DOHH2 (cell line): ENCODE measurements at regions not wholly inside any gene's neighbourhood (a gene's known extent, or its start where the extent isn't known, plus 50 kb on each side); places are given as distances from the start of the nearest gene placed in this dataset.

Experiments
- H3F3A ChIP-seq: fragments of 200-600 bp; sonication (generic), shearing (Covaris generic); 2 replicates; pipeline ENCODE4 v1.6.0; 2016; ENCODE audit warnings: antibody characterized with exemption, mild to moderate bottlenecking; ENCODE audit not compliant: control insufficient read depth, insufficient read depth
- H3K27ac ChIP-seq: fragments of 200-600 bp; sonication (generic); 2 replicates; pipeline ENCODE4 v1.5.1; 2014; ENCODE audit warnings: low read depth, mild to moderate bottlenecking, low read length, moderate library complexity
- H3K27me3 ChIP-seq: fragments of 200-600 bp; sonication (generic); 2 replicates; pipeline ENCODE4 v1.6.1; 2014; ENCODE audit warnings: mild to moderate bottlenecking, low read length, mixed read lengths; ENCODE audit not compliant: control insufficient read depth
- H3K36me3 ChIP-seq: fragments of 200-600 bp; sonication (generic); 2 replicates; pipeline ENCODE4 v1.6.1; 2014; ENCODE audit warnings: mild to moderate bottlenecking, low read length, moderate library complexity, mixed read lengths; ENCODE audit not compliant: control insufficient read depth
- H3K4me1 ChIP-seq: fragments of 200-600 bp; sonication (generic); 2 replicates; pipeline ENCODE4 v1.6.1; 2014; ENCODE audit warnings: mild to moderate bottlenecking, low read length, mixed read lengths; ENCODE audit not compliant: control insufficient read depth
- H3K4me2 ChIP-seq: fragments of 200-600 bp; sonication (generic); 2 replicates; pipeline ENCODE4 v1.6.0; 2014; ENCODE audit warnings: mild to moderate bottlenecking, low read length, moderate library complexity
- H3K4me3 ChIP-seq: fragments of 200-600 bp; sonication (generic); 2 replicates; pipeline ENCODE4 v1.5.1; 2014; ENCODE audit warnings: mild to moderate bottlenecking, low read length, mixed read lengths
- H3K79me2 ChIP-seq: fragments of 200-600 bp; sonication (generic); 2 replicates; pipeline ENCODE4 v1.6.1; 2014; ENCODE audit warnings: mild to moderate bottlenecking, low read length, mixed read lengths; ENCODE audit not compliant: control insufficient read depth
- H3K9me2 ChIP-seq: fragments of 200-600 bp; sonication (generic); replicated peaks from 2 replicates; pipeline ENCODE4 v1.6.1; 2014; ENCODE audit warnings: mild to moderate bottlenecking, low read length, mixed read lengths; ENCODE audit not compliant: control insufficient read depth
- H3K9me3 ChIP-seq: fragments of 200-600 bp; sonication (generic); 2 replicates; pipeline ENCODE4 v1.6.1; 2014; ENCODE audit warnings: antibody characterized with exemption, low read length, mixed read lengths; ENCODE audit not compliant: control insufficient read depth, insufficient read depth
- H4K20me1 ChIP-seq: fragments of 200-600 bp; sonication (generic); 2 replicates; pipeline ENCODE4 v1.6.0; 2014; ENCODE audit warnings: low read depth, mild to moderate bottlenecking, antibody characterized with exemption, low read length, moderate library complexity; ENCODE audit not compliant: control insufficient read depth, insufficient read depth
- CTCF ChIP-seq: fragments of 200-600 bp; sonication (generic); IDR thresholded peaks from one replicate; pipeline ENCODE4 v1.5.1; 2014; ENCODE audit warnings: antibody characterized with exemption, mild to moderate bottlenecking, low read depth, low read length; ENCODE audit not compliant: poor library complexity, severe bottlenecking
- EZH2phosphoT487 ChIP-seq: fragments of 200-600 bp; sonication (generic); IDR thresholded peaks from 2 replicates; pipeline ENCODE4 v1.6.1; 2017; ENCODE audit warnings: borderline replicate concordance, mild to moderate bottlenecking, antibody characterized with exemption, low read length, moderate library complexity, mixed read lengths

DNA sequence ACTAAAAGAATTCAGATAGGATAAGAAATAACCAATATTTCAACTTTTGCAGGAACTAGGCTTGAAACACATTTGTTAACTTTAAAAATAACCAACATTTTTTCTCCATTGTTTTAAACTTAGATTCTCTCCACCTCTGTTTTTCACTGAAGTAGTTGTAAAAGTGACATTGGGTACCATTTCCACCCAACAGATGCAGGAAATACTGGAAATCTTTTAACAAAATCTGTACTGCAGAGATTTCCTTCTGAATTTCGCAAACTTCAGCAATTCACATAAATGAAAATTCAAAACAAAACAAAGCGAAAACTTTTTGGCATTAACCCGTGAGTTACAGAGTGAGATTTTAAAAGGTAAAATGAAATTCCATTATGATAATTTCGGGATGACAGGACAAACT, 731.7 kb downstream of the RFPL4B start:
- H3K9me2 ChIP-seq: no peaks in the 10 kb centered on the region
- no peaks in the 10 kb centered on the region for H3F3A ChIP-seq
- H3K9me3 ChIP-seq: no peaks in the 10 kb centered on the region
- no peaks in the 10 kb centered on the region for H3K36me3 ChIP-seq
- H3K4me3 ChIP-seq: no peak overlapping the region
- H4K20me1 ChIP-seq: no peaks in the 10 kb centered on the region
- H3K4me1 ChIP-seq: no peaks in the 10 kb centered on the region
- TF ChIP-seq EZH2phosphoT487: no peak
- TF ChIP-seq CTCF: no peak
- H3K79me2 ChIP-seq: no peaks in the 10 kb centered on the region
- H3K4me2 ChIP-seq: no peak overlapping the region
- no peaks in the 10 kb centered on the region for H3K27me3 ChIP-seq
- H3K27ac ChIP-seq: no peak overlapping the region

GRCh38 chr6:113082745-113083144, 735.6 kb downstream of the RFPL4B start:
- H3K4me3 ChIP-seq: no peak overlapping the region
- no peaks in the 10 kb centered on the region for H3K9me2 ChIP-seq
- no peaks in the 10 kb centered on the region for H3K9me3 ChIP-seq
- no peaks in the 10 kb centered on the region for H3K79me2 ChIP-seq
- H3K4me2 ChIP-seq: no peak overlapping the region
- H3K27me3 ChIP-seq: no peaks in the 10 kb centered on the region
- no peaks in the 10 kb centered on the region for H3K4me1 ChIP-seq
- no peak overlapping the region for H3K27ac ChIP-seq
- H4K20me1 ChIP-seq: no peaks in the 10 kb centered on the region
- H3K36me3 ChIP-seq: no peaks in the 10 kb centered on the region
- TF ChIP-seq CTCF: no peak
- TF ChIP-seq EZH2phosphoT487: no peak
- no peaks in the 10 kb centered on the region for H3F3A ChIP-seq

DNA sequence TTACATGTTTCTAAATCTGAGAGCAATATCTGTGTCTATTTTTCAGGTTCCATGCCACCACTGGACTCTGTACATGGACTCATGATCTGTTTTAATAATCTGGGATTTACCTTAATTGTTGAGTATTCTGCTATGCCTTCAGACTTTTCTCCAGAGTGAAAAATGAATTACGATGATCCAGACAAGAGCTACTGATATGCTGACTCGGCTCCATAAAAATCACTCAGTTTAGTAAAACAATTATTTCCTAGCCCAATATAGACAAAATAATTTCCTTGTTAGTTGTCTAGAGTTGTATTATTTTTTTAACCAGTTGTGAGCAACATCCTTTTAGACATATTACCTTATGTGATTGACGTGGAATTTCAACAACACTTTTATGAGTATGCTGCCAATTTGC, 736.8 kb downstream of the RFPL4B start:
- Histone ChIP-seq H3K4me1 (no peaks in the 10 kb centered on the region), H3F3A (no peaks in the 10 kb centered on the region), H3K27me3 (no peaks in the 10 kb centered on the region), H3K9me2 (no peaks in the 10 kb centered on the region), H3K27ac (no peak overlapping the region), H3K4me2 (no peak overlapping the region), H3K36me3 (no peaks in the 10 kb centered on the region), H3K9me3 (no peaks in the 10 kb centered on the region), H3K79me2 (no peaks in the 10 kb centered on the region), H3K4me3 (no peak overlapping the region), H4K20me1 (no peaks in the 10 kb centered on the region)
- TF ChIP-seq CTCF: no peak
- no peak for TF ChIP-seq EZH2phosphoT487

DNA sequence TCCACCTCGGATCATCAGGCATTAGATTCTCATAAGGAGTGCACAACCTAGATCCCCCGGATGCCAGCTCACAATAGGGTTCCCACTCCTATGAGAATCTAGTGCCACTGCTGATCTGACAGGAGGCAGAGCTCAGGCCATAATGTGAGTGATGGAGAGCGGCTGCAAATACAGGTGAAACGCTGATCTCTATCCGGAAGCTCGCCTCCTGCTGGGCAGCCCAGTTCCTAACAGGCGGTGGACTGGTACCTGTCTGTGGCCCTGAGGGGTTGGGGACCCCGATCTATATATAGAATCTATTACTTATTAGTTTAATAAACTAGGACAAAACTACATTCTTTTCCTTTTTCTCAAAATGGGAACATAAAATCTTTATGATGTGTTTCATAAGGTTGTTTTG, 741.9 kb downstream of the RFPL4B start:
- Histone ChIP-seq H3K4me1 (no peaks in the 10 kb centered on the region), H3K4me3 (no peak overlapping the region), H3K9me3 (no peaks in the 10 kb centered on the region), H4K20me1 (no peaks in the 10 kb centered on the region), H3K27me3 (no peaks in the 10 kb centered on the region), H3K79me2 (no peaks in the 10 kb centered on the region), H3K27ac (no peak overlapping the region), H3F3A (no peaks in the 10 kb centered on the region), H3K36me3 (no peaks in the 10 kb centered on the region), H3K4me2 (no peak overlapping the region), H3K9me2 (no peaks in the 10 kb centered on the region)
- TF ChIP-seq CTCF: no peak
- no peak for TF ChIP-seq EZH2phosphoT487
